ENCODE measurements at regions not wholly inside any gene's neighbourhood (a gene's known extent, or its start where the extent isn't known, plus 50 kb on each side); places are given as distances from the start of the nearest gene placed in this dataset.

DNA sequence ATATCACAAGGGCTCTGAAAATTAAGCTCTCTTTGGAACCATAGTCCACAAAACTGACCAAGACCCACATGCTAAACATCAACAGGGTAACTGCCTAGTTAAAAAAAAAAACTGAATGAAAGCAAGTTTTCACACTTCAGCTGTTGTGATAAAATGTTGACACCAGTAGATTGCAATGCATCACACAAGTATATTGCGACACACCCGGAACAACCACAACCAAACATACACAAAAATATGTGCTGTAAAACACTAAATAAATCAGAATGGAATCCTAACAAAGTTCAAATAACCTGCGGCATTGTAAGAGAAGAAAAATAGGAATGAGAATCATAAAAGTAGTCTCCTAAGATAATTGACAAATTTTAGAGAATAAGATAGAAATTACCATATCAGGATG is 710.3 kb downstream of the AACS start:
- TF ChIP-seq, protein P1, sequence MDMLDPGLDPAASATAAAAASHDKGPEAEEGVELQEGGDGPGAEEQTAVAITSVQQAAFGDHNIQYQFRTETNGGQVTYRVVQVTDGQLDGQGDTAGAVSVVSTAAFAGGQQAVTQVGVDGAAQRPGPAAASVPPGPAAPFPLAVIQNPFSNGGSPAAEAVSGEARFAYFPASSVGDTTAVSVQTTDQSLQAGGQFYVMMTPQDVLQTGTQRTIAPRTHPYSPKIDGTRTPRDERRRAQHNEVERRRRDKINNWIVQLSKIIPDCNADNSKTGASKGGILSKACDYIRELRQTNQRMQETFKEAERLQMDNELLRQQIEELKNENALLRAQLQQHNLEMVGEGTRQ (CRISPR knock-in tag; IDR thresholded peaks at IDR 0.05) = no peak
- TF ChIP-seq TEAD4 (CRISPR knock-in tag; IDR thresholded peaks at IDR 0.05) = no peak
- no peak for TF ChIP-seq SP1 (CRISPR knock-in tag; conservative IDR thresholded peaks at IDR 0.05)
- TF ChIP-seq ESRRA (CRISPR knock-in tag; IDR thresholded peaks at IDR 0.05; ENCODE audit: borderline replicate concordance) = no peak
- TF ChIP-seq, protein P2, sequence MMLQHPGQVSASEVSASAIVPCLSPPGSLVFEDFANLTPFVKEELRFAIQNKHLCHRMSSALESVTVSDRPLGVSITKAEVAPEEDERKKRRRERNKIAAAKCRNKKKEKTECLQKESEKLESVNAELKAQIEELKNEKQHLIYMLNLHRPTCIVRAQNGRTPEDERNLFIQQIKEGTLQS (CRISPR knock-in tag; conservative IDR thresholded peaks at IDR 0.05) = no peak
- TF ChIP-seq, protein P3, sequence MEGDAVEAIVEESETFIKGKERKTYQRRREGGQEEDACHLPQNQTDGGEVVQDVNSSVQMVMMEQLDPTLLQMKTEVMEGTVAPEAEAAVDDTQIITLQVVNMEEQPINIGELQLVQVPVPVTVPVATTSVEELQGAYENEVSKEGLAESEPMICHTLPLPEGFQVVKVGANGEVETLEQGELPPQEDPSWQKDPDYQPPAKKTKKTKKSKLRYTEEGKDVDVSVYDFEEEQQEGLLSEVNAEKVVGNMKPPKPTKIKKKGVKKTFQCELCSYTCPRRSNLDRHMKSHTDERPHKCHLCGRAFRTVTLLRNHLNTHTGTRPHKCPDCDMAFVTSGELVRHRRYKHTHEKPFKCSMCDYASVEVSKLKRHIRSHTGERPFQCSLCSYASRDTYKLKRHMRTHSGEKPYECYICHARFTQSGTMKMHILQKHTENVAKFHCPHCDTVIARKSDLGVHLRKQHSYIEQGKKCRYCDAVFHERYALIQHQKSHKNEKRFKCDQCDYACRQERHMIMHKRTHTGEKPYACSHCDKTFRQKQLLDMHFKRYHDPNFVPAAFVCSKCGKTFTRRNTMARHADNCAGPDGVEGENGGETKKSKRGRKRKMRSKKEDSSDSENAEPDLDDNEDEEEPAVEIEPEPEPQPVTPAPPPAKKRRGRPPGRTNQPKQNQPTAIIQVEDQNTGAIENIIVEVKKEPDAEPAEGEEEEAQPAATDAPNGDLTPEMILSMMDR (IDR thresholded peaks at IDR 0.05) = no peak
- no peak for TF ChIP-seq JUN (CRISPR knock-in tag; IDR thresholded peaks at IDR 0.05)
- TF ChIP-seq, protein P4, sequence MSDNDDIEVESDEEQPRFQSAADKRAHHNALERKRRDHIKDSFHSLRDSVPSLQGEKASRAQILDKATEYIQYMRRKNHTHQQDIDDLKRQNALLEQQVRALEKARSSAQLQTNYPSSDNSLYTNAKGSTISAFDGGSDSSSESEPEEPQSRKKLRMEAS (CRISPR knock-in tag; IDR thresholded peaks at IDR 0.05) = no peak
- TF ChIP-seq ZNF121 (CRISPR knock-in tag; IDR thresholded peaks at IDR 0.05) = no peak
